ENCODE measurements at regions not wholly inside any gene's neighbourhood (a gene's known extent, or its start where the extent isn't known, plus 50 kb on each side); places are given as distances from the start of the nearest gene placed in this dataset.

DNA sequence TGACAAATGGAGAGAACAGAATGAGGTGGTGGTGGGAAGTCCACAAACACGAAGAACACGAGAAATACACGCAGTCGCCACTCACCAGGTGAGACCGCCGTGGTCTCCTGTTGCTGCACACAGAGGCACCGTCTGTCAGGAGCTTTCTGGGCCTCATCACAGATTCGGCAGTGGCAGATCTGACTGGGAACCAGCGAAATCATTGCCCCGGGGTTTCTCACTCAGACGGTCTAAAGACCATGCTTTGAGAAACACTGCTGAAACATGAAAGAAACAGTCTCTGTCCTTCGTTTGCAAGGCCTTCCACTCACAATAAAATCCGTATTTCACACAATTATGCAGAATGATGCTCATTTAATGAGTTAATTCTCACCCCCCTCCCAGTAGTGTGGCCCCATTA, 130.9 kb upstream of the AFDN start:
- H4K20me1 ChIP-seq (ENCODE audit: insufficient read depth) = no peaks in the 10 kb centered on the region
- TF ChIP-seq EP300 (conservative IDR thresholded peaks at IDR 0.05; ENCODE audit: poor library complexity, severe bottlenecking) (no peak), TAF1 (IDR thresholded peaks at IDR 0.05; ENCODE audit: low read depth) (no peak), RAD21 (conservative IDR thresholded peaks at IDR 0.05) (no peak), SMC3 (conservative IDR thresholded peaks at IDR 0.05; ENCODE audit: poor library complexity) (no peak), MXI1 (conservative IDR thresholded peaks at IDR 0.05; ENCODE audit: poor library complexity, severe bottlenecking) (no peak), EZH2 (IDR thresholded peaks at IDR 0.05; ENCODE audit: borderline replicate concordance, insufficient read depth, low read length, poor library complexity, severe bottlenecking) (no peak), POLR2AphosphoS5 (IDR thresholded peaks at IDR 0.05) (no peak)
- TF ChIP-seq, protein P1, sequence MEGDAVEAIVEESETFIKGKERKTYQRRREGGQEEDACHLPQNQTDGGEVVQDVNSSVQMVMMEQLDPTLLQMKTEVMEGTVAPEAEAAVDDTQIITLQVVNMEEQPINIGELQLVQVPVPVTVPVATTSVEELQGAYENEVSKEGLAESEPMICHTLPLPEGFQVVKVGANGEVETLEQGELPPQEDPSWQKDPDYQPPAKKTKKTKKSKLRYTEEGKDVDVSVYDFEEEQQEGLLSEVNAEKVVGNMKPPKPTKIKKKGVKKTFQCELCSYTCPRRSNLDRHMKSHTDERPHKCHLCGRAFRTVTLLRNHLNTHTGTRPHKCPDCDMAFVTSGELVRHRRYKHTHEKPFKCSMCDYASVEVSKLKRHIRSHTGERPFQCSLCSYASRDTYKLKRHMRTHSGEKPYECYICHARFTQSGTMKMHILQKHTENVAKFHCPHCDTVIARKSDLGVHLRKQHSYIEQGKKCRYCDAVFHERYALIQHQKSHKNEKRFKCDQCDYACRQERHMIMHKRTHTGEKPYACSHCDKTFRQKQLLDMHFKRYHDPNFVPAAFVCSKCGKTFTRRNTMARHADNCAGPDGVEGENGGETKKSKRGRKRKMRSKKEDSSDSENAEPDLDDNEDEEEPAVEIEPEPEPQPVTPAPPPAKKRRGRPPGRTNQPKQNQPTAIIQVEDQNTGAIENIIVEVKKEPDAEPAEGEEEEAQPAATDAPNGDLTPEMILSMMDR (IDR thresholded peaks at IDR 0.05; ENCODE audit: poor library complexity, severe bottlenecking) = no peak
- TF ChIP-seq, protein P2, sequence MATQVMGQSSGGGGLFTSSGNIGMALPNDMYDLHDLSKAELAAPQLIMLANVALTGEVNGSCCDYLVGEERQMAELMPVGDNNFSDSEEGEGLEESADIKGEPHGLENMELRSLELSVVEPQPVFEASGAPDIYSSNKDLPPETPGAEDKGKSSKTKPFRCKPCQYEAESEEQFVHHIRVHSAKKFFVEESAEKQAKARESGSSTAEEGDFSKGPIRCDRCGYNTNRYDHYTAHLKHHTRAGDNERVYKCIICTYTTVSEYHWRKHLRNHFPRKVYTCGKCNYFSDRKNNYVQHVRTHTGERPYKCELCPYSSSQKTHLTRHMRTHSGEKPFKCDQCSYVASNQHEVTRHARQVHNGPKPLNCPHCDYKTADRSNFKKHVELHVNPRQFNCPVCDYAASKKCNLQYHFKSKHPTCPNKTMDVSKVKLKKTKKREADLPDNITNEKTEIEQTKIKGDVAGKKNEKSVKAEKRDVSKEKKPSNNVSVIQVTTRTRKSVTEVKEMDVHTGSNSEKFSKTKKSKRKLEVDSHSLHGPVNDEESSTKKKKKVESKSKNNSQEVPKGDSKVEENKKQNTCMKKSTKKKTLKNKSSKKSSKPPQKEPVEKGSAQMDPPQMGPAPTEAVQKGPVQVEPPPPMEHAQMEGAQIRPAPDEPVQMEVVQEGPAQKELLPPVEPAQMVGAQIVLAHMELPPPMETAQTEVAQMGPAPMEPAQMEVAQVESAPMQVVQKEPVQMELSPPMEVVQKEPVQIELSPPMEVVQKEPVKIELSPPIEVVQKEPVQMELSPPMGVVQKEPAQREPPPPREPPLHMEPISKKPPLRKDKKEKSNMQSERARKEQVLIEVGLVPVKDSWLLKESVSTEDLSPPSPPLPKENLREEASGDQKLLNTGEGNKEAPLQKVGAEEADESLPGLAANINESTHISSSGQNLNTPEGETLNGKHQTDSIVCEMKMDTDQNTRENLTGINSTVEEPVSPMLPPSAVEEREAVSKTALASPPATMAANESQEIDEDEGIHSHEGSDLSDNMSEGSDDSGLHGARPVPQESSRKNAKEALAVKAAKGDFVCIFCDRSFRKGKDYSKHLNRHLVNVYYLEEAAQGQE (IDR thresholded peaks at IDR 0.05; ENCODE audit: borderline replicate concordance) = no peak
- no peaks in the 10 kb centered on the region for H3K9me3 ChIP-seq (ENCODE audit: low read length)
- H3K4me3 ChIP-seq (ENCODE audit: low read length) = no peak overlapping the region
- no peaks in the 10 kb centered on the region for H3K9me2 ChIP-seq (ENCODE audit: insufficient read depth, low read length)
- no peaks in the 10 kb centered on the region for H3K79me2 ChIP-seq (replicated peaks; ENCODE audit: insufficient read depth, low read length)
- no peaks in the 10 kb centered on the region for H3F3A ChIP-seq (ENCODE audit: insufficient read depth, low read length, poor library complexity, severe bottlenecking)
- no peak overlapping the region for H3K9ac ChIP-seq (ENCODE audit: low read length)
- H3K27me3 ChIP-seq (ENCODE audit: insufficient read depth, low read depth, low read length) = no peaks in the 10 kb centered on the region
- H3K4me2 ChIP-seq (ENCODE audit: low read length) = no peak overlapping the region
- H3K27ac ChIP-seq (ENCODE audit: low read length) = no peak overlapping the region
- no peaks in the 10 kb centered on the region for H3K36me3 ChIP-seq (ENCODE audit: insufficient read depth, low read length)
- H2AFZ ChIP-seq (ENCODE audit: low read depth, low read length) = no peak overlapping the region

DNA sequence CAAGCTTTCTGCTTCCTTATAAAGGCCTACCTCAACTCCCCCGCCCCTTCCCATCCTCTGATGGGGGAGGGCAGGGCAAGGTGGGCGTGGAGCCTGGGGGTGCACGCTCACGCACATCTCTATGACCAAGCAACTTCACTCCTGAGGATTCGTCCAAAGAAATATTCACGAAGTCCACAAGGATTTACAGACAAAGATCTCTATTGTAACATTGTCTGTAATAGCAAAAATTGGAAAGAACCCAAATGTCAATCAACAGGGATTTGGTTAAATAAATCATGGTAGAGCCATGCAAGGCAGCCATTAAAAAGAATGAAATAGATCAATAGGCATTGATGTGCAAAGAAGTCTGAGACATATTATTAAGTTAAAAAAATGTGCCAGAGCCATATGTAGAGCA, 130.4 kb upstream of the AFDN start:
- H3K79me2 ChIP-seq (replicated peaks; ENCODE audit: insufficient read depth, low read length) = no peaks in the 10 kb centered on the region
- H3K27ac ChIP-seq (ENCODE audit: low read length) = no peak overlapping the region
- no peaks in the 10 kb centered on the region for H3K27me3 ChIP-seq (ENCODE audit: insufficient read depth, low read depth, low read length)
- H3K4me2 ChIP-seq (ENCODE audit: low read length) = no peak overlapping the region
- H4K20me1 ChIP-seq (ENCODE audit: insufficient read depth) = no peaks in the 10 kb centered on the region
- no peak overlapping the region for H3K9ac ChIP-seq (ENCODE audit: low read length)
- H3K9me2 ChIP-seq (ENCODE audit: insufficient read depth, low read length) = no peaks in the 10 kb centered on the region
- TF ChIP-seq RAD21 (conservative IDR thresholded peaks at IDR 0.05) = no peak
- TF ChIP-seq EZH2 (IDR thresholded peaks at IDR 0.05; ENCODE audit: borderline replicate concordance, insufficient read depth, low read length, poor library complexity, severe bottlenecking) = no peak
- TF ChIP-seq MXI1 (conservative IDR thresholded peaks at IDR 0.05; ENCODE audit: poor library complexity, severe bottlenecking) = no peak
- no peak for TF ChIP-seq EP300 (conservative IDR thresholded peaks at IDR 0.05; ENCODE audit: poor library complexity, severe bottlenecking)
- TF ChIP-seq SMC3 (conservative IDR thresholded peaks at IDR 0.05; ENCODE audit: poor library complexity) = no peak
- TF ChIP-seq, protein P1 (IDR thresholded peaks at IDR 0.05; ENCODE audit: poor library complexity, severe bottlenecking) = no peak
- TF ChIP-seq POLR2AphosphoS5 (IDR thresholded peaks at IDR 0.05) = no peak
- TF ChIP-seq TAF1 (IDR thresholded peaks at IDR 0.05; ENCODE audit: low read depth) = no peak
- TF ChIP-seq, protein P2 (IDR thresholded peaks at IDR 0.05; ENCODE audit: borderline replicate concordance) = no peak
- H3K9me3 ChIP-seq (ENCODE audit: low read length) = no peaks in the 10 kb centered on the region
- H3K36me3 ChIP-seq (ENCODE audit: insufficient read depth, low read length) = no peaks in the 10 kb centered on the region
- no peaks in the 10 kb centered on the region for H3F3A ChIP-seq (ENCODE audit: insufficient read depth, low read length, poor library complexity, severe bottlenecking)
- no peak overlapping the region for H2AFZ ChIP-seq (ENCODE audit: low read depth, low read length)
- H3K4me3 ChIP-seq (ENCODE audit: low read length) = no peak overlapping the region
